Panc1 (cell line): ENCODE measurements at regions not wholly inside any gene's neighbourhood (a gene's known extent, or its start where the extent isn't known, plus 50 kb on each side); places are given as distances from the start of the nearest gene placed in this dataset.

Source experiments
- ATAC-seq: fragments of 200-7000 bp; cut with Tn5 transposase; 2 replicates; pipeline ENCODE4 v1.9.1; 2020; ENCODE audit warnings: mild to moderate bottlenecking, moderate library complexity
- BruUV-seq: library from RNA; stranded (reverse); fragments of 400-500 nt; replicated peaks from 2 replicates; lab custom pipeline; 2021; lab: Mats Ljungman, UMichigan
- CTCF ChIA-PET: fragments of 300-600 bp; sonication (Branson Sonifier 250); formaldehyde crosslinking; loops from one replicate; lab custom pipeline; 2022; ENCODE audit warnings: antibody characterized with exemption; lab: Charles Lee
- POLR2A ChIA-PET: fragments of 300-600 bp; sonication (Branson Sonifier 250); formaldehyde crosslinking; loops from one replicate; lab custom pipeline; 2022; ENCODE audit warnings: antibody characterized with exemption; lab: Charles Lee
- DNase-seq: peaks from one replicate; pipeline ENCODE4 v3.0.0-alpha.2; 2010; ENCODE audit warnings: low read depth, low spot score
- H3K27ac ChIP-seq: 2 replicates; pipeline ENCODE4 v1.5.1; 2011; ENCODE audit warnings: mild to moderate bottlenecking, low read length, inconsistent platforms
- H3K27me3 ChIP-seq: fragments of 200-500 bp; sonication (Bioruptor generic); 2 replicates; pipeline ENCODE4 v1.6.0; 2014; ENCODE audit warnings: low read length, inconsistent platforms; ENCODE audit not compliant: control insufficient read depth, insufficient read depth
- H3K36me3 ChIP-seq: fragments of 200-500 bp; sonication (Bioruptor generic); 2 replicates; pipeline ENCODE4 v1.5.1; 2014; ENCODE audit warnings: inconsistent platforms, mild to moderate bottlenecking, low read length, moderate library complexity; ENCODE audit not compliant: control insufficient read depth, insufficient read depth
- H3K4me1 ChIP-seq: 2 replicates; pipeline ENCODE4 v1.5.1; 2011; ENCODE audit warnings: inconsistent platforms, mild to moderate bottlenecking, low read length, moderate library complexity; ENCODE audit not compliant: control insufficient read depth, insufficient read depth
- H3K4me3 ChIP-seq, 2 experiments: 2 replicates each; pipeline ENCODE4 v1.5.1; 2011 to 2012; ENCODE audit warnings: low read depth in 2 of 2, low read length in 2 of 2, mild to moderate bottlenecking in 2 of 2, inconsistent platforms in 1 of 2, moderate library complexity in 1 of 2
- H3K9me3 ChIP-seq: fragments of 200-500 bp; sonication (Bioruptor generic); 2 replicates; pipeline ENCODE4 v1.5.1; 2014; ENCODE audit warnings: low read depth, mild to moderate bottlenecking, inconsistent platforms, low read length, moderate library complexity; ENCODE audit not compliant: control insufficient read depth, insufficient read depth
- CTCF ChIP-seq: fragments of 450-650 bp; IDR thresholded peaks from 2 replicates; pipeline ENCODE4 v1.5.1; 2017; ENCODE audit warnings: mild to moderate bottlenecking
- POLR2AphosphoS5 ChIP-seq: IDR thresholded peaks from 2 replicates; pipeline ENCODE4 v1.6.1; 2012; ENCODE audit warnings: mild to moderate bottlenecking, low read depth, low read length, moderate library complexity
- REST ChIP-seq, 2 experiments: IDR thresholded peaks; 2 replicates each; pipeline ENCODE4 v1.6.1; 2011 to 2012; ENCODE audit warnings: low read depth in 2 of 2, control low read depth in 1 of 2, low read length in 1 of 2, mild to moderate bottlenecking in 1 of 2, moderate library complexity in 1 of 2; ENCODE audit not compliant: insufficient read depth in 1 of 2
- SIN3A ChIP-seq: IDR thresholded peaks from 2 replicates; pipeline ENCODE4 v1.6.1; 2012; ENCODE audit warnings: low read depth, mild to moderate bottlenecking, low read length, moderate library complexity, borderline replicate concordance; ENCODE audit not compliant: insufficient read depth
- TCF7L2 ChIP-seq: IDR thresholded peaks from 2 replicates; pipeline ENCODE4 v1.6.1; 2011; ENCODE audit warnings: mild to moderate bottlenecking, low read depth, low read length, inconsistent platforms
- in situ Hi-C: cut with HindIII; loops from 2 replicates; pipeline ENCODE4 v1.10.0; 2016; ENCODE audit warnings: low sequenced_read_pairs, low pct_unique_long_range_greater_than_20kb
- intact Hi-C: fragments of 100-400 bp; cut with micrococcal nuclease; formaldehyde crosslinking; loops from one replicate; pipeline ENCODE4 v1.10.0; 2022; ENCODE audit not compliant: unreplicated experiment

- Histone ChIP-seq H3K36me3 (no peaks in the 10 kb centered on the region), H3K4me3 (no peak overlapping the region), H3K4me1 (no peaks in the 10 kb centered on the region), H3K27ac (no peak overlapping the region), H3K27me3 (no peaks in the 10 kb centered on the region), H3K9me3 (no peaks in the 10 kb centered on the region)
- ChIA-PET CTCF (no interaction called here), POLR2A (no interaction called here)
- intact Hi-C loops (no loop called here), in situ Hi-C loops (no loop called here)
- no TSS peak for BruUV-seq
- DNase-seq (no peak), ATAC-seq (no peak)
- TF ChIP-seq TCF7L2 (no peak), REST (IDR thresholded peaks at IDR 0.05; ENCODE audit: insufficient read depth in 1 of 2, low read depth in 2 of 2, low read length in 1 of 2) (no peak), SIN3A (no peak), POLR2AphosphoS5 (no peak), CTCF (peak; percentile 47)
Observed at GRCh38 chrX:146224442-146224841, 406.8 kb downstream of the SLITRK2 start.

GRCh38 chrX:146238173-146238572 is 420.5 kb downstream of the SLITRK2 start:
- H3K27ac ChIP-seq, result no peak overlapping the region
- POLR2A ChIA-PET, result no interaction called here
- CTCF ChIA-PET, result no interaction called here
- no peak for DNase-seq
- intact Hi-C loops (no loop called here), in situ Hi-C loops (no loop called here)
- no TSS peak for BruUV-seq
- no peak for TF ChIP-seq POLR2AphosphoS5
- H3K4me3 ChIP-seq, result no peak overlapping the region
- ATAC-seq, result no peak
- H3K4me1 ChIP-seq, result no peaks in the 10 kb centered on the region
- H3K36me3 ChIP-seq, result no peaks in the 10 kb centered on the region
- no peaks in the 10 kb centered on the region for H3K27me3 ChIP-seq
- no peaks in the 10 kb centered on the region for H3K9me3 ChIP-seq

GRCh38 chrX:146241902-146242301 is 424.3 kb downstream of the SLITRK2 start:
- no peak for TF ChIP-seq POLR2AphosphoS5
- no peak for TF ChIP-seq REST (IDR thresholded peaks at IDR 0.05; ENCODE audit: insufficient read depth in 1 of 2, low read depth in 2 of 2, low read length in 1 of 2)
- no peak for TF ChIP-seq CTCF
- no peak for TF ChIP-seq SIN3A
- TF ChIP-seq TCF7L2, result no peak
- Histone ChIP-seq H3K36me3 (no peaks in the 10 kb centered on the region), H3K27me3 (no peaks in the 10 kb centered on the region), H3K9me3 (no peaks in the 10 kb centered on the region), H3K27ac (no peak overlapping the region), H3K4me3 (no peak overlapping the region), H3K4me1 (no peaks in the 10 kb centered on the region)
- intact Hi-C loops (no loop called here), in situ Hi-C loops (no loop called here)
- ATAC-seq, result no peak
- ChIA-PET CTCF (no interaction called here), POLR2A (no interaction called here)
- BruUV-seq, result no TSS peak
- DNase-seq, result no peak
